DMS 273 treated with DMSO at 0.1 percent for 48 hours (cell line): ENCODE measurements at regions not wholly inside any gene's neighbourhood (a gene's known extent, or its start where the extent isn't known, plus 50 kb on each side); places are given as distances from the start of the nearest gene placed in this dataset.
"Not testable (repeated sequence)": the region's sequence is repeated elsewhere in the genome, so short reads cannot be mapped to it uniquely, and the experiment has no call there.

Source experiments
- DNase-seq: peaks from one replicate; lab custom pipeline; 2025; lab: John Stamatoyannopoulos, UW

DNA sequence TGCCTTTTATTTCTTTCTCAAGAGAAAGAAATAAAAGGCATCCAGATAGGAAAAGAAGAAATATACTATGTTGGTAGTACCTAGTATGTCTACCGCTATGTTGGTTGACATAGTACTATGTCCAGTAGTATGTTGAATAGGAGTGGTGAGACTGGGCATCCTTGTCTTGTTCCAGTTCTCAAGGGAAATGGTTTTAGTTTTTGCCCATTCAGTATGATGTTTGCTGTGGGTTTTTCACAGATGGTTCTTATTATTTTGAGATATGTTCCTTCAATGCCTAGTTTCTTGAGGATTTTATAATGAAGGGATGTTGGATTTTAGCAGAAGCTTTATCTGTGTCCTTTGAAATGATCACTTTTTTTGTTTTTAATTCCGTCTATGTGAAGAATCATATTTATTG is 53.0 kb upstream of the CSNK1A1L start:
- DNase-seq, result no peak

DNA sequence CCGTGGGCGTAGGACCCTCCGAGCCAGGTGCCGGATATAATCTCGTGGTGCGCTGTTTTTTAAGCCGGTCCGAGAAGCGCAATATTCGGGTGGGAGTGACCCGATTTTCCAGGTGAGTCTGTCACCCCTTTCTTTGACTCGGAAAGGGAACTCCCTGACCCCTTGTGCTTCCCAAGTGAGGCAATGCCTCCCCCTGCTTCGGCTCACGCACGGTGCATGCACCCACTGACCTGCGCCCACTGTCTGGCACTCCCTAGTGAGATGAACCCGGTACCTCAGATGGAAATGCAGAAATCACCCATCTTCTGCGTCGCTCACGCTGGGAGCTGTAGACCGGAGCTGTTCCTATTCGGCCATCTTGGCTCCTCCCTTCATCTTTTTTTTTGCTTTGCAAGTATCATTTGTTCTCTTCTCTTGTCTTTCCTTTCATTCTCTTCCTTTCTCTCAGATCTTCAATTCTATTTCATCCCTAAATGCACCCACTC is 50.2 kb upstream of the CSNK1A1L start:
- not testable (repeated sequence) for DNase-seq
